ENCODE measurements at regions not wholly inside any gene's neighbourhood (a gene's known extent, or its start where the extent isn't known, plus 50 kb on each side); places are given as distances from the start of the nearest gene placed in this dataset.

- TF ChIP-seq PTTG1 (tag; IDR thresholded peaks at IDR 0.05; ENCODE audit: low read depth) (no peak), LEF1 (IDR thresholded peaks at IDR 0.05) (no peak), HNRNPH1 (optimal IDR thresholded peaks at IDR 0.05; ENCODE audit: low read depth, low read length) (no peak), SMAD3 (CRISPR knock-in tag; conservative IDR thresholded peaks at IDR 0.05) (no peak)
Measured at GRCh38 chr21:27759820-27760219, 792.9 kb upstream of the ADAMTS5 start (continued).

DNA sequence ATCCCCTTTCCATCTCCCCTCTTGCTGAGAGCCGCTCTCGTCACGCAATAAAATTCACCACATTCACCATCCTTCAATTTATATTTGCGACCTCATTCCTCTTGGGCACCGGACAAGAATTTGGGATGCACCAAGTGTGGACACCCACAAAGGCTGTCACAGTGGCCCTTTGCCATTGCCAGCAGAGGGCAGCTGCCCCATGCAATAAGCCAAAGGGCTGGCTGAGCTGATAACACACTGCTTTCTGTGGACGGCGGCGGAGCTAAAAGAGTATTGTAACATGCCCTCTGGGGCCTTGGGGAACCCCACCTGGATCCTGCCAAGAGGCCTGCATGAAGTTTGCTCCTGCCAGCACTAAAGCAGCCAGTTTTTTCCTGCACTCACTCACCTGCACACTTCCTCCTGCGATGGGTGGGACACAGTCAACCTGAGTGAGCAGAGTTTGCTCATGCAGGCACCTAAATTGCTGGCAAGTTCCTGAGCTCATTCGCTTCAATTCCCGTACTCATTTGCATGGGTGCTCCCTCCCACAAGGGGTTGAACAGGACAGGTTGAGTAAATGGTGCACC is 792.3 kb upstream of the ADAMTS5 start:
- no peak for DNase-seq (ENCODE audit: extremely low read depth in 1 of 4, low spot score in 3 of 4)
- no peak overlapping the region for H3K4me3 ChIP-seq
- no peak overlapping the region for H2AFZ ChIP-seq (ENCODE audit: low read depth, low read length)
- POLR2A ChIA-PET: no interaction called here
- H3K4me1 ChIP-seq (replicated peaks in 1 of 2; ENCODE audit: control insufficient read depth in 2 of 2, insufficient read depth in 2 of 2, low read length in 2 of 2): no peaks in the 10 kb centered on the region
- no peaks in the 10 kb centered on the region for H3K79me2 ChIP-seq (ENCODE audit: control insufficient read depth, insufficient read depth, low read length)
- CTCF ChIA-PET (ENCODE audit: low intra/inter-chr PET ratio): no interaction called here
- H3K9me3 ChIP-seq (replicated peaks; ENCODE audit: control insufficient read depth, insufficient read depth, low read depth, low read length): no peaks in the 10 kb centered on the region; the same call in 1 of the 2 replicates
- WGBS (ENCODE audit: insufficient coverage, low coverage, missing lambda C conversion rate): 2% methylated on average over 11 of the region's 11 CpGs
- no peak overlapping the region for H3K27ac ChIP-seq (ENCODE audit: extremely low read depth, low read depth, low read length)
- in situ Hi-C loops (cut with MboI) (no loop called here), intact Hi-C loops (cut with micrococcal nuclease) (no loop called here)
- no peak for ATAC-seq
- no peaks in the 10 kb centered on the region for H3K9me1 ChIP-seq (ENCODE audit: control insufficient read depth, insufficient read depth, low read length)
- FAIRE-seq: no peak
- H3K36me3 ChIP-seq (ENCODE audit: control insufficient read depth, insufficient read depth, low read length): no peaks in the 10 kb centered on the region
- H3K9ac ChIP-seq (ENCODE audit: insufficient read depth in 1 of 2, low read depth in 2 of 2, low read length in 2 of 2): no peak overlapping the region
- no TSS peak for BruUV-seq (replicated peaks)
- no peaks in the 10 kb centered on the region for H4K20me1 ChIP-seq (replicated peaks; ENCODE audit: control insufficient read depth, insufficient read depth, low read length)
- H3K4me2 ChIP-seq (ENCODE audit: insufficient read depth, low read length): no peak overlapping the region
- no peaks in the 10 kb centered on the region for H3K27me3 ChIP-seq (ENCODE audit: control insufficient read depth in 2 of 2, insufficient read depth in 2 of 2, low read length in 2 of 2)
- TF ChIP-seq, protein P1, sequence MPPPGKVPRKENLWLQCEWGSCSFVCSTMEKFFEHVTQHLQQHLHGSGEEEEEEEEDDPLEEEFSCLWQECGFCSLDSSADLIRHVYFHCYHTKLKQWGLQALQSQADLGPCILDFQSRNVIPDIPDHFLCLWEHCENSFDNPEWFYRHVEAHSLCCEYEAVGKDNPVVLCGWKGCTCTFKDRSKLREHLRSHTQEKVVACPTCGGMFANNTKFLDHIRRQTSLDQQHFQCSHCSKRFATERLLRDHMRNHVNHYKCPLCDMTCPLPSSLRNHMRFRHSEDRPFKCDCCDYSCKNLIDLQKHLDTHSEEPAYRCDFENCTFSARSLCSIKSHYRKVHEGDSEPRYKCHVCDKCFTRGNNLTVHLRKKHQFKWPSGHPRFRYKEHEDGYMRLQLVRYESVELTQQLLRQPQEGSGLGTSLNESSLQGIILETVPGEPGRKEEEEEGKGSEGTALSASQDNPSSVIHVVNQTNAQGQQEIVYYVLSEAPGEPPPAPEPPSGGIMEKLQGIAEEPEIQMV (tag; conservative IDR thresholded peaks at IDR 0.05; ENCODE audit: low read depth): no peak
- no peak for TF ChIP-seq TSHZ1 (CRISPR knock-in tag; IDR thresholded peaks at IDR 0.05)
- TF ChIP-seq ILF3 (IDR thresholded peaks at IDR 0.05; ENCODE audit: borderline replicate concordance): no peak
- no peak for TF ChIP-seq SIN3A (IDR thresholded peaks at IDR 0.05; ENCODE audit: borderline replicate concordance in 2 of 2, control insufficient read depth in 1 of 2, low read depth in 2 of 2, low read length in 2 of 2)
- no peak for TF ChIP-seq SNRNP70 (optimal IDR thresholded peaks at IDR 0.05; ENCODE audit: low read depth, low read length)
- TF ChIP-seq, protein P2, sequence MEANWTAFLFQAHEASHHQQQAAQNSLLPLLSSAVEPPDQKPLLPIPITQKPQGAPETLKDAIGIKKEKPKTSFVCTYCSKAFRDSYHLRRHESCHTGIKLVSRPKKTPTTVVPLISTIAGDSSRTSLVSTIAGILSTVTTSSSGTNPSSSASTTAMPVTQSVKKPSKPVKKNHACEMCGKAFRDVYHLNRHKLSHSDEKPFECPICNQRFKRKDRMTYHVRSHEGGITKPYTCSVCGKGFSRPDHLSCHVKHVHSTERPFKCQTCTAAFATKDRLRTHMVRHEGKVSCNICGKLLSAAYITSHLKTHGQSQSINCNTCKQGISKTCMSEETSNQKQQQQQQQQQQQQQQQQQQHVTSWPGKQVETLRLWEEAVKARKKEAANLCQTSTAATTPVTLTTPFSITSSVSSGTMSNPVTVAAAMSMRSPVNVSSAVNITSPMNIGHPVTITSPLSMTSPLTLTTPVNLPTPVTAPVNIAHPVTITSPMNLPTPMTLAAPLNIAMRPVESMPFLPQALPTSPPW (CRISPR knock-in tag; IDR thresholded peaks at IDR 0.05): no peak
- no peak for TF ChIP-seq ZNF79 (CRISPR knock-in tag; IDR thresholded peaks at IDR 0.05; ENCODE audit: low read depth)
- TF ChIP-seq ZNF445 (CRISPR knock-in tag; IDR thresholded peaks at IDR 0.05; ENCODE audit: low read depth): no peak
- TF ChIP-seq, protein P3, sequence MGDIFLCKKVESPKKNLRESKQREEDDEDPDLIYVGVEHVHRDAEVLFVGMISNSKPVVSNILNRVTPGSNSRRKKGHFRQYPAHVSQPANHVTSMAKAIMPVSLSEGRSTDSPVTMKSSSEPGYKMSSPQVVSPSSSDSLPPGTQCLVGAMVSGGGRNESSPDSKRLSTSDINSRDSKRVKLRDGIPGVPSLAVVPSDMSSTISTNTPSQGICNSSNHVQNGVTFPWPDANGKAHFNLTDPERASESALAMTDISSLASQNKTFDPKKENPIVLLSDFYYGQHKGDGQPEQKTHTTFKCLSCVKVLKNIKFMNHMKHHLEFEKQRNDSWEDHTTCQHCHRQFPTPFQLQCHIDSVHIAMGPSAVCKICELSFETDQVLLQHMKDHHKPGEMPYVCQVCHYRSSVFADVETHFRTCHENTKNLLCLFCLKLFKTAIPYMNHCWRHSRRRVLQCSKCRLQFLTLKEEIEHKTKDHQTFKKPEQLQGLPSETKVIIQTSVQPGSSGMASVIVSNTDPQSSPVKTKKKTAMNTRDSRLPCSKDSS (IDR thresholded peaks at IDR 0.05; ENCODE audit: low read depth, partially characterized antibody): no peak
